ENCODE measurements at regions not wholly inside any gene's neighbourhood (a gene's known extent, or its start where the extent isn't known, plus 50 kb on each side); places are given as distances from the start of the nearest gene placed in this dataset.
A peak's percentile ranks its signal among the peaks of the same experiment; 100 is the strongest.
"Not testable (repeated sequence)": the region's sequence is repeated elsewhere in the genome, so short reads cannot be mapped to it uniquely, and the experiment has no call there.

DNA sequence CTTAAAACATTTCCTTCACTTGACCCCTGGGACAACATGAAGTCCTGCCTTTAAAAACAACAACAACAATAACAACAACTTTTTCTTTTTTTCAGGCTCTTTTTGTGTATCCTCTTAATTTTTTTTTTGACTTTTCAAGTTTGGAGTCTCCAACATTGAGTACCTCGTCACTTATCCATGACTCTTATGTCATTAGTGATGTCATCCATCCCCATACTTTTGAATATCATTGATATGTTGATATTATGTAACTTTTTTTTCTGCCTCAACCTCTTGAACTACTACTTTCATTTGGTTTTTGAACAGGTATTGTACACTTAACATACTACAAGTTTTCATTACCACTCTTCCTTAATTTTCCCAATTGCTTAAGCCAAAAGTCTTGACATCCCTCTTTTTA is 143.0 kb upstream of the ATXN7L3B start:
- Mint-ChIP-seq H3K4me3 (no peak overlapping the region), H3K36me3 (no peaks in the 10 kb centered on the region), H3K27ac (no peak overlapping the region), H3K9me3 (peaks cover 6% of the 10 kb centered on the region), H3K4me1 (no peaks in the 10 kb centered on the region), H3K27me3 (ENCODE audit: low read depth) (peaks cover 1% of the 10 kb centered on the region)
- no peak for DNase-seq (ENCODE audit: low spot score in 2 of 2, unreplicated experiment in 2 of 2)
- TF ChIP-seq, protein P1, sequence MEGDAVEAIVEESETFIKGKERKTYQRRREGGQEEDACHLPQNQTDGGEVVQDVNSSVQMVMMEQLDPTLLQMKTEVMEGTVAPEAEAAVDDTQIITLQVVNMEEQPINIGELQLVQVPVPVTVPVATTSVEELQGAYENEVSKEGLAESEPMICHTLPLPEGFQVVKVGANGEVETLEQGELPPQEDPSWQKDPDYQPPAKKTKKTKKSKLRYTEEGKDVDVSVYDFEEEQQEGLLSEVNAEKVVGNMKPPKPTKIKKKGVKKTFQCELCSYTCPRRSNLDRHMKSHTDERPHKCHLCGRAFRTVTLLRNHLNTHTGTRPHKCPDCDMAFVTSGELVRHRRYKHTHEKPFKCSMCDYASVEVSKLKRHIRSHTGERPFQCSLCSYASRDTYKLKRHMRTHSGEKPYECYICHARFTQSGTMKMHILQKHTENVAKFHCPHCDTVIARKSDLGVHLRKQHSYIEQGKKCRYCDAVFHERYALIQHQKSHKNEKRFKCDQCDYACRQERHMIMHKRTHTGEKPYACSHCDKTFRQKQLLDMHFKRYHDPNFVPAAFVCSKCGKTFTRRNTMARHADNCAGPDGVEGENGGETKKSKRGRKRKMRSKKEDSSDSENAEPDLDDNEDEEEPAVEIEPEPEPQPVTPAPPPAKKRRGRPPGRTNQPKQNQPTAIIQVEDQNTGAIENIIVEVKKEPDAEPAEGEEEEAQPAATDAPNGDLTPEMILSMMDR (IDR thresholded peaks at IDR 0.05; ENCODE audit: unreplicated experiment): no peak

DNA sequence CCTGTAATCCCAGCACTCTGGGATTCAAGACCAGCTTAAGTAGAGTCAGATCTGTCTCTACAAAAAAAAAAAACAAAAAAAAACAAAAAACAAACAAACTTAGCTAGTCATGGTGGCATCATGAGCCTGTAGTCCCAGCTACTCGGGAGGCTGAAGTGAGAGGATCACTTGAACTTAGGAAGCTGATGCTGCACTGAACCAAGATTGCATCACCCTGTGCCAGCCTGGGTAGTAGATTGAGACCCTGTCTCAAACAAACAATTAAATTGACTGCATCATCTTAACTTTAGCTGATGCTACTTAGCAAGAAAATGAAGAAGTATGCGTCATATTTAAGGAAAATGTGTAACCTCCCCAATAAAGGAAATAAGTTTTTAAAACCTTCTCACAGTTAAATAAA is 136.6 kb upstream of the ATXN7L3B start:
- Mint-ChIP-seq H3K27ac (no peak overlapping the region), H3K27me3 (ENCODE audit: low read depth) (no peaks in the 10 kb centered on the region), H3K4me3 (no peak overlapping the region), H3K4me1 (no peaks in the 10 kb centered on the region), H3K36me3 (no peaks in the 10 kb centered on the region), H3K9me3 (no peaks in the 10 kb centered on the region)
- TF ChIP-seq, protein P1 (IDR thresholded peaks at IDR 0.05; ENCODE audit: unreplicated experiment): no peak
- no peak for DNase-seq (ENCODE audit: low spot score in 2 of 2, unreplicated experiment in 2 of 2)

DNA sequence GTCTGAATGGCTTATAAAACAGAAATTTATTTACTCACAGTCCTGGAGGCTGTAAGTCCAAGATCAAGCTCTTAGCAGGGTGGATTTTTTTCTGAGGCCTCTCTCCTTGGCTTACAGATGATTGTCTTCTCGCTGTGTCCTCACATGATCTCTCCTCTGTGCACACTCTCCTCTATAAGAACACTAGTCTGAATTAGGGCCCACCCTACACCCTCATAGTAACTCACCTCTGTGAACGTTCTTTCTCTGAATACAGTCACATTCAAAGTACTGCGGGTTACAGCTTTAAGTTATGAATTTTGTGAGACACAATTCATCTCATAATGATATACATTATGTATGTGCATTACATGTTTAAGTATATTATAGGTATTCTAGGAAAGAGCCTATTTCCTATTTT is 135.7 kb upstream of the ATXN7L3B start:
- H3K27ac Mint-ChIP-seq: no peak overlapping the region
- H3K9me3 Mint-ChIP-seq: no peaks in the 10 kb centered on the region
- TF ChIP-seq, protein P1 (IDR thresholded peaks at IDR 0.05; ENCODE audit: unreplicated experiment): no peak
- no peaks in the 10 kb centered on the region for H3K27me3 Mint-ChIP-seq (ENCODE audit: low read depth)
- DNase-seq (ENCODE audit: low spot score in 2 of 2, unreplicated experiment in 2 of 2): no peak
- no peaks in the 10 kb centered on the region for H3K36me3 Mint-ChIP-seq
- no peak overlapping the region for H3K4me3 Mint-ChIP-seq
- H3K4me1 Mint-ChIP-seq: no peaks in the 10 kb centered on the region

- not testable (repeated sequence) for H3K4me3 Mint-ChIP-seq; H3K27me3 Mint-ChIP-seq (ENCODE audit: low read depth); DNase-seq (ENCODE audit: low spot score in 2 of 2, unreplicated experiment in 2 of 2); H3K4me1 Mint-ChIP-seq; H3K36me3 Mint-ChIP-seq; H3K27ac Mint-ChIP-seq; H3K9me3 Mint-ChIP-seq
Observed at GRCh38 chr12:74403221-74403470, 134.5 kb upstream of the ATXN7L3B start.

DNA sequence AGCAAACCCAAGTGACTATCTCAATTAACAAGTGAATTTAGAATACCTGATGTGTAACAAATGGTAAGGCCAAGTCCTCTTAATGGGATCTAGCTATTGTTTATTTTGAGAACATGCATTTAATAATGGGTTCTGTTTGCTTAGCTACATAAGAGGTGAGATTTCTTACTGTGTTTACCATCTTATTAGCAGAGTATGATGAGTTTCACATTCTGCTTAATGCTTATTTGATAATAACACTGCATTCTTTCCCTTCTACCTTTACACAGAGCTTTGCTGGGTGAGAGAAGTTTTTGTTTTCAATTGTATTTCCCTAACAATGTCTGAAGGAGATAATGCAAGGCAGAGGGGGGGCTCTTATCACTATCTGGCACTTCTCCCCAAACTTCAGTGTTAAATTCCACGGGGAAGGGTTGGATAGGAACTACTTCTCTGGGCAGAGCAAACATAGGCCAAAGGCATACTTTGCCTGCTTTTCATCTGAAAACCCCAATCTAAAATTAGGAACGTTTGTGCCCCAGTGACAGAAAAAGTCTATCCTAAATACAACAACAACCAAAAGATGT is 129.0 kb upstream of the ATXN7L3B start:
- H3K9me3 Mint-ChIP-seq: no peaks in the 10 kb centered on the region
- H3K36me3 Mint-ChIP-seq: no peaks in the 10 kb centered on the region
- TF ChIP-seq, protein P1 (IDR thresholded peaks at IDR 0.05; ENCODE audit: unreplicated experiment): no peak
- H3K4me3 Mint-ChIP-seq: no peak overlapping the region
- H3K27ac Mint-ChIP-seq: no peak overlapping the region
- no peaks in the 10 kb centered on the region for H3K27me3 Mint-ChIP-seq (ENCODE audit: low read depth)
- DNase-seq (ENCODE audit: low spot score in 2 of 2, unreplicated experiment in 2 of 2): no peak
- no peaks in the 10 kb centered on the region for H3K4me1 Mint-ChIP-seq

GRCh38 chr12:74412606-74413230 is 124.9 kb upstream of the ATXN7L3B start:
- peaks cover 3% of the 10 kb centered on the region for H3K4me1 Mint-ChIP-seq
- TF ChIP-seq, protein P1 (IDR thresholded peaks at IDR 0.05; ENCODE audit: unreplicated experiment): peak; percentile 83
- H3K27ac Mint-ChIP-seq: no peak overlapping the region
- no peaks in the 10 kb centered on the region for H3K9me3 Mint-ChIP-seq
- H3K36me3 Mint-ChIP-seq: no peaks in the 10 kb centered on the region
- H3K27me3 Mint-ChIP-seq (ENCODE audit: low read depth): peaks cover 4% of the 10 kb centered on the region
- H3K4me3 Mint-ChIP-seq: no peak overlapping the region
- no peak for DNase-seq (ENCODE audit: low spot score in 2 of 2, unreplicated experiment in 2 of 2)

Data from mesothelial cell of epicardium (in vitro differentiated cells).